HL-60 (cell line): ENCODE measurements at regions not wholly inside any gene's neighbourhood (a gene's known extent, or its start where the extent isn't known, plus 50 kb on each side); places are given as distances from the start of the nearest gene placed in this dataset.

Experiments used
- DNase-seq, 2 experiments: peaks; one replicate each; pipeline ENCODE4 v3.0.0-alpha.2; 2010 to 2020; ENCODE audit warnings: low read depth in 1 of 2, low spot score in 1 of 2
- H3K27ac ChIP-seq: fragments of 250-450 bp; sonication (Bioruptor Pico); replicated peaks from 2 replicates; pipeline ENCODE4 v1.5.1; 2020; ENCODE audit warnings: mild to moderate bottlenecking, moderate library complexity
- H3K27me3 ChIP-seq: fragments of 250-450 bp; sonication (Bioruptor Pico); 2 replicates; pipeline ENCODE4 v1.5.1; 2021; ENCODE audit warnings: mild to moderate bottlenecking, moderate library complexity; ENCODE audit not compliant: insufficient read depth, poor library complexity, severe bottlenecking
- H3K4me3 ChIP-seq: replicated peaks from 2 replicates; pipeline ENCODE4 v1.5.1; 2011; ENCODE audit warnings: mild to moderate bottlenecking, control low read depth, low read length; ENCODE audit not compliant: insufficient read depth
- CTCF ChIP-seq: IDR thresholded peaks from one replicate; pipeline ENCODE4 v1.5.1; 2011; ENCODE audit warnings: low read length, control low read depth, inconsistent platforms; ENCODE audit not compliant: insufficient read depth
- GABPA ChIP-seq: IDR thresholded peaks from 2 replicates; pipeline ENCODE4 v1.6.1; 2012; ENCODE audit warnings: low read depth
- POLR2AphosphoS5 ChIP-seq: IDR thresholded peaks from 2 replicates; pipeline ENCODE4 v1.6.1; 2012; ENCODE audit warnings: low read depth
- REST ChIP-seq: IDR thresholded peaks from 2 replicates; pipeline ENCODE4 v1.6.1; 2012; ENCODE audit warnings: low read depth; ENCODE audit not compliant: insufficient replicate concordance
- SPI1 ChIP-seq: IDR thresholded peaks from 2 replicates; pipeline ENCODE4 v1.6.1; 2012; ENCODE audit warnings: low read depth, mild to moderate bottlenecking, borderline replicate concordance

GRCh38 chr3:700514-700913 is 392.3 kb upstream of the CNTN6 start:
- TF ChIP-seq GABPA (no peak), POLR2AphosphoS5 (no peak), REST (no peak), SPI1 (no peak), CTCF (no peak)
- Histone ChIP-seq H3K27me3 (no peaks in the 10 kb centered on the region), H3K4me3 (no peak overlapping the region), H3K27ac (no peak overlapping the region)
- DNase-seq = no peak

DNA sequence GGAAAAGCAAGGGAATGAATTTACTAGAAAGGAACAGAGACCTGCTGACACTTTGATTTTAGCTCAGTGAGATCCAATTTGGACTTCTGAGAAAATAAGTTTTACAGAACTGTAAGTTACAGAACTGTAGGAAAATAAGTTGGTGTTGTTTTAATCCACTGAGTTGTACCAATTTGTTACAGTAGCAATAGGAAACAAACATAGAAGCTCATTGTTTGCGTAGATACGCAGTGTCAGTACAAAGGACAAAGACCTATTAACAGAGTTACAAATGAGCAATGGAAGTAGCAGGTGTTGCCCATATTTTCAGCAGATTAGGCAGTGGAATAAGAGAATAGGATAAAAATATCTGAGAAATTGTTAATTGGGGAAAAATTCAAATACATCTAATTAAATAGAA is 385.8 kb upstream of the CNTN6 start:
- DNase-seq = no peak
- TF ChIP-seq GABPA (no peak), CTCF (no peak), SPI1 (no peak), POLR2AphosphoS5 (no peak), REST (no peak)

GRCh38 chr3:713006-713621 is 379.7 kb upstream of the CNTN6 start:
- DNase-seq = no peak
- TF ChIP-seq CTCF (no peak), SPI1 (no peak), POLR2AphosphoS5 (no peak), GABPA (no peak), REST (no peak)
- Histone ChIP-seq H3K27ac (no peak overlapping the region), H3K27me3 (no peaks in the 10 kb centered on the region), H3K4me3 (no peak overlapping the region)

More for the DNA sequence above, 385.8 kb upstream of the CNTN6 start:
- H3K4me3 ChIP-seq = no peak overlapping the region
- H3K27me3 ChIP-seq = no peaks in the 10 kb centered on the region
- H3K27ac ChIP-seq = no peak overlapping the region
